HG03521 (cell line): ENCODE measurements at regions not wholly inside any gene's neighbourhood (a gene's known extent, or its start where the extent isn't known, plus 50 kb on each side); places are given as distances from the start of the nearest gene placed in this dataset.
"Not testable (repeated sequence)": the region's sequence is repeated elsewhere in the genome, so short reads cannot be mapped to it uniquely, and the experiment has no call there.

Experiments
- ATAC-seq: cut with Tn5 transposase; IDR thresholded peaks from one replicate; pipeline ENCODE4 v1.9.1; 2021; ENCODE audit warnings: mild to moderate bottlenecking, moderate library complexity; ENCODE audit not compliant: unreplicated experiment

- no peak for ATAC-seq
Observed at GRCh38 chr10:26952094-26952493, 91.3 kb upstream of the ABI1 start.

DNA sequence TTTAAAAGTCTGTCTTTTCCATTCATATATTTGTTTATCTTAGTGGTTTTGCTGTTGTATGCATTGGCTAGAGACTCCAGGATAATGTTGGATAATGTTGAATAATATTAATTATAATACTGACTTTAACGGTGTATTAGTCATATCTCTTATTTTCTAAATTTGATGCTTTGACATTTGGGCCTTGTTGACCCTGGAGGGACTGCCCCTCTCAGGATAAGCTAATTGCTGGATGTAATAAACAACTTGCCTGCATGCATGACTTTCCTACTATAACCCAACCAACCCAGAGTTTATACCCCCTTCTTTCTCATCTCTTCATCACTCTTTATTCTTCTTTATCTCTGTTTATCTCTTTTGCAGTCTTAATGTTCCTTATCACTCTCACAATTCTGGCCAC, 90.9 kb upstream of the ABI1 start:
- ATAC-seq, result no peak

- ATAC-seq, result no peak
Observed at GRCh38 chr10:26950934-26951333, 90.2 kb upstream of the ABI1 start.

GRCh38 chr10:26946102-26946811, 85.5 kb upstream of the ABI1 start:
- no peak for ATAC-seq

DNA sequence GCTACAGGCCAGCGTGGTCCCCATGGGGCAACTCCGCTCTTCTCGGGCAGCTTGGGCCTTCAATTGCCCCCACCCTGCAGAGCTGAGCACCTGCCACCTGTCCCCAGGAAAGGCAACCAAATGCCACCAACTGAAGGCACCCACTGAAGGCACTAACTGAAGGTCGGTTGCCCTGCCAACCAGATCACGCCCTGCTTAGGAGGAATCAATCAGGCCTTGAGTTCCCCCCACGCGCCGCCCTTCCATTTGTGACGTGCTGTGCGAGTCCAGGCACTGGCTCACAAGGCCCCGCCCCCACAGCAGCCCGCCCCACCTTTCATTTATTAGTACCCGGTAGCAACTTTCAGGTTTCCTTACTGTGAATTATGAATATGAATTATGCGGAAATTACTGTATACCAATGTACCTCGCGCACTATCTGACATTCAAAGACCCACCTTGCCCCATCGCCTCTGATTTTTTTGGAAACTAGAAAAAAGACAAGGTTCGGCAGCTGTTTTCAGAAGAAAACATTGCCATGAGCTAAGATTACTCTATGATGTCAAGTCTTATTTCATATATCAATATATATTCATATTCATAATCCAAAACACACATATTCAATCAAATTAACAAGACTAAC, 83.6 kb upstream of the ABI1 start:
- no peak for ATAC-seq

- no peak for ATAC-seq
Observed at GRCh38 chr10:26939962-26940354, 79.2 kb upstream of the ABI1 start.

DNA sequence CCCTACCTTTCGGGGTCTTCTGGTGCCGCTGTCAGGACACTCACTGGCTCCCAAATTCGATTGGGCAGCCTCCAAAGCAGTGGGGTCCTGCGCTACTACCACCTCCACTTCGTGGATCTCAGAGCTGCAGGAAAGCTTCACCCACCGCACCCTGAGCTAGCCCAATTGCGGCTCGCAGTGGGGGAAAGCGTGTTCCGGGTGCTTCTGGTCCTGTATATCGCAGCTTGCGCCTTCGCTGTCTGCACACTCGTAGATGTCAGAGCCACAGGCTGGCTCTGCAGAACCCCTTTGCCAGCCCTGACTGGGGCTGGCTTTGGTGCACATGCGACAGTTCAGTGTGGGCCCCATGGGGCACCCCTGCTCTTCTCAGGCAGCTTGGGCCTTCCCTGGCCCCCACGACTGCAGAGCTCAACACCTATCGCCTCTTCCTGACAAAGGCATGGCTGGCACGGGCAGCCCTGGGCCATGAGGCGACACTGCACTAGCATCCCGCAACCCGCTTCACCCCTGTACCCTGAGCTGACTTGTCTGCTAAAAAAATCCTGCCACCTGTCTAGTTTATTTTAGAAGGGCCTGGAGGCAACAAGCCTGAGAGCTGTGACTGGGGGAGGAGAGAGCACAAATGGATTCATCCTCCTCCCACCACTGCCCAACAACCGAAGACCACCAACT, 78.7 kb upstream of the ABI1 start:
- no peak for ATAC-seq

DNA sequence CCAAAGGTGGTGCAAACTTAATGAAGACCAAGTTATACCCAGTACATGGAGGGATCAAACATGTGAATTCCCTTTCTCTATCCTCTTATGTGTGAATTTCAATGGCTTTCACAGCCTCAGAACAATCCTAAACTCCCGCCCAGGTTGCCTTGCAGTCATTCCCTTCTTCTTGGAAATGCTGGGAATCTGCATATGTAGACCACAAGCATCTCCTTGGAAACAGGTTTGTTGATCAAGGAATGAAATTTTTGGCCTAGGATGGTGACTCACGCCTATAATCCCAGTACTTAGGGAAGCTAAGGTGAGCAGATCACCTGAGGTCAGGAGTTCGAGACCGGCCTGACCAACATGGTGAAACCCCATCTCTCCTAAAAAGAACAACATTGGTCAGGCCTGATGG, 77.8 kb upstream of the ABI1 start:
- no peak for ATAC-seq

GRCh38 chr10:26937371-26937770, 76.6 kb upstream of the ABI1 start:
- no peak for ATAC-seq

DNA sequence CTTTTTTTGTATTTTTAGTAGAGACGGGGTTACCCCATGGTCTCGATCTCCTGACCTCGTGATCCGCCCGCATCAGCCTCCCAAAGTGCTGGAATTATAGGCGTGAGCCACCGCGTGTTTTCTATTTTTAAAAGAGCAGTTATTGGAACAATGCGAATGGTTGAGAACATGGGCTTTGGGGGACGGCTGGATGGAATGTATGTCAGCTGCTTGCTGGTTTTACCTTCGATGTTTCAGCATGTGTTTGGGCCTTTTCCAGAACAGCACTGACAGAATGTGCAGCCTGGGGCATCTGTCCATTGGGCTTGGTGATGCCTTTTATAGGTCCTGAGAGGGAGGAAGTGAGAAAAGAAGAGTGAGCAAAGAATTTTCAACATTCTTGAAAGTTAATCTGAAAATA, 73.4 kb upstream of the ABI1 start:
- not testable (repeated sequence) for ATAC-seq

DNA sequence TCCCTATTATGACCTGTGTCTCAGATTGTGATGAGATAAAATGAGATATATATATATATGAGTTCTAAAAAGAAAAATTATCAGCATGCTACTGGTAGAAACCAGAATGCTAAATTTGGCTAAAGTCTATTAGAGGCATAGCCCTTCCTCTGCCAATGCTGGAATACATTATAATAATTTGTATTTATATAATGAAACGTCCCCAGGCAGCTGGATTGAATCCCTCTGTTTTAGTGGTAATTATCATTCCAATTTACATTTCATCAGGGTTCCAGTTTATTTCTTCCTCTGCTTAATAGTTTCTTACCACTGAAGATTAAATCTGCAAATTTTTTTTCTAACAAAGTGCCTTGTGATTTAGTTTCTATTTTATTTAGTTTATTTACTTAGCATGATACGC, 71.8 kb upstream of the ABI1 start:
- ATAC-seq, result no peak

- ATAC-seq, result peak; percentile 62
Observed at GRCh38 chr10:26931223-26931622, 70.5 kb upstream of the ABI1 start.

DNA sequence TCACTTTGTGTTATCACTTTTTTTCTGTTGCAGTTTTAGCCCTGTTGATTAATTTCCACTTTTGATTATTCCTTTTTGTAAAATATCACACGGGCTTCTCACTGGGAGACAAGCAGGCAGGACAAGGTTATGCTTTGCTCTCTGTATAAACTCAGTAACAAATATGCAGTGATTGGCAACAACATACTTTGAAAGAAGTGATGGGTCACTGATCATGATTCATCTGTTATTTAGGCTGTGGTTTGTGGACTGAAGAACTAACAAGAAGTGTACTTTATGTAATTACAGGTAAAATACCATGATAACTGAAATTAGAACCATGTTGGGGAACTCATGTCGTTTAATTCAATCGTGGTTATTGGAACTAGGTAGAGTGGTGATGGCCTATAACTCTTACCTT, 62.1 kb upstream of the ABI1 start:
- not testable (repeated sequence) for ATAC-seq

- not testable (repeated sequence) for ATAC-seq
Observed at GRCh38 chr10:26919156-26919860, 58.5 kb upstream of the ABI1 start.

GRCh38 chr10:26914898-26915297, 54.1 kb upstream of the ABI1 start:
- ATAC-seq, result no peak

DNA sequence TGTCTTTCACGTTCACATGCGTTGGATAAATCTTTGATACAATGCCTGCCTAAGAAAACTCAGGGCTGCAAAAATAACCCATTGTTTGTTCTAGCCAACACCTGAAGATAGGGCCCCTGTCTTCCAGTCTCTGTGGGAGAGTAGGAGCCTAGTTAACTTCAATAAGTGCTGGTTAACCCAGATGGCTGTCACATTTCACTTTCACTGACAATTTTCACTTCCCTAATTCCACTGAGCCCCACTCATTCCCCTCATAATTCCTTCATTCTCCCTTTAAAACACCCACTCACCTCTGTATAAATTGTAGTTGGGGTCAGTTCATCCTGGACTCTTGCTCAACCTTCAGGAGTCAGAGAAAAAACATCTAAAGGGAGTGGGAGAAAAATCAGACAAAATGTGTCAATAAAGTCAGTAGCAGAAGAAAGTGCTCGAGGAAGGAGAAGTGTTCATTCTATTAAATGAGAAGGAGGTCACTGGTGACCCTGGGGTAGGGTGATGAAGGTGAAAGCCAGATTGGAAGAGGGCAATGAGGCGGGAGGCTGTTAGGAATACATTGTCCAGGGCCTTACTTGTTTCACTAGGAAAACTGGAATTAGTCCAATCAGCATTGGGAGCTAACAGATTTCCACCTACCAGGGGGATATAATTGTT, 51.2 kb upstream of the ABI1 start:
- no peak for ATAC-seq
